Osteoblast (primary cell): ENCODE measurements at regions not wholly inside any gene's neighbourhood (a gene's known extent, or its start where the extent isn't known, plus 50 kb on each side); places are given as distances from the start of the nearest gene placed in this dataset.

ENCODE experiments used
- DNase-seq: peaks from one replicate; pipeline ENCODE4 v3.0.0; 2011; ENCODE audit warnings: low spot score, mixed read lengths; ENCODE audit not compliant: insufficient read length; ENCODE audit errors: missing footprints
- H2AFZ ChIP-seq: 2 replicates; pipeline ENCODE4 v1.6.0; 2011; ENCODE audit warnings: mild to moderate bottlenecking, low read length
- H3K27ac ChIP-seq: 2 replicates; pipeline ENCODE4 v1.5.1; 2011; ENCODE audit warnings: mild to moderate bottlenecking, low read depth, low read length, moderate library complexity
- H3K27me3 ChIP-seq: 2 replicates; pipeline ENCODE4 v1.6.0; 2012; ENCODE audit warnings: mild to moderate bottlenecking, control low read depth, inconsistent platforms, low read length, moderate library complexity; ENCODE audit not compliant: insufficient read depth
- H3K36me3 ChIP-seq: 2 replicates; pipeline ENCODE4 v1.5.1; 2011; ENCODE audit warnings: mild to moderate bottlenecking, low read length, control low read depth, moderate library complexity; ENCODE audit not compliant: insufficient read depth
- H3K4me1 ChIP-seq: 2 replicates; pipeline ENCODE4 v1.5.1; 2011; ENCODE audit warnings: mild to moderate bottlenecking, low read length, control low read depth, moderate library complexity; ENCODE audit not compliant: insufficient read depth
- H3K4me2 ChIP-seq: 2 replicates; pipeline ENCODE4 v1.6.0; 2011; ENCODE audit warnings: mild to moderate bottlenecking, low read length; ENCODE audit not compliant: insufficient read depth
- H3K4me3 ChIP-seq: fragments of 200-600 bp; sonication (generic); 3 replicates; pipeline ENCODE4 v1.5.1; 2012; ENCODE audit warnings: mild to moderate bottlenecking, low read length, inconsistent platforms; ENCODE audit not compliant: insufficient read depth
- H3K79me2 ChIP-seq: 2 replicates; pipeline ENCODE4 v1.6.0; 2012; ENCODE audit warnings: mild to moderate bottlenecking, low read length, control low read depth, inconsistent platforms; ENCODE audit not compliant: insufficient read depth
- H3K9me3 ChIP-seq: 2 replicates; pipeline ENCODE4 v1.5.1; 2011; ENCODE audit warnings: low read depth, low read length, control low read depth
- H4K20me1 ChIP-seq: 2 replicates; pipeline ENCODE4 v1.6.0; 2012; ENCODE audit warnings: mild to moderate bottlenecking, low read length, control low read depth; ENCODE audit not compliant: insufficient read depth
- TF ChIP-seq, protein P1 (sequence below): IDR thresholded peaks from 2 replicates; pipeline ENCODE4 v1.5.1; 2011; ENCODE audit warnings: mild to moderate bottlenecking, low read depth, low read length, moderate library complexity; ENCODE audit errors: extremely low read depth

DNA sequence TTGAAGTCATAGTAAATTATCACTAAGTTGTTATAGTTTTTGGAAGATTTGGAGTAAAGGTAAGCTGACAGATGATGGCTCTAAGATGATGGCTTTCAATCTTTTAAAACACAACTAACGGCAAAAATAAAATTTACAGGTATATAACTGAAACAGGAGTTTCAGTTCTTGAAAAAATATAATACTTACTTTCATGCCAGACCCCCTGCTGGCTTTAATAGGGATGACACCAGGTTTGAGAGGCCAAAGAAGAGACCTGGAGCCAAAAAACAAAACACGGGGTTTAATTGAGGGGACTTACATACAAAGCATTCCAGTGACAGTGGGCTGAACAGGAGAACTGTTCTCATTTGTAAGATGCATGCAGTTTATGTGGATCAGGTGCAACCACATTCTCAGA, 301.7 kb upstream of the PCSK5 start:
- no peaks in the 10 kb centered on the region for H3K4me1 ChIP-seq
- no peaks in the 10 kb centered on the region for H4K20me1 ChIP-seq
- H3K79me2 ChIP-seq = no peaks in the 10 kb centered on the region
- no peak overlapping the region for H2AFZ ChIP-seq
- no peak overlapping the region for H3K4me3 ChIP-seq
- no peaks in the 10 kb centered on the region for H3K36me3 ChIP-seq
- H3K9me3 ChIP-seq = no peaks in the 10 kb centered on the region
- no peaks in the 10 kb centered on the region for H3K27me3 ChIP-seq
- H3K4me2 ChIP-seq = no peak overlapping the region
- no peak for DNase-seq
- TF ChIP-seq, protein P1, sequence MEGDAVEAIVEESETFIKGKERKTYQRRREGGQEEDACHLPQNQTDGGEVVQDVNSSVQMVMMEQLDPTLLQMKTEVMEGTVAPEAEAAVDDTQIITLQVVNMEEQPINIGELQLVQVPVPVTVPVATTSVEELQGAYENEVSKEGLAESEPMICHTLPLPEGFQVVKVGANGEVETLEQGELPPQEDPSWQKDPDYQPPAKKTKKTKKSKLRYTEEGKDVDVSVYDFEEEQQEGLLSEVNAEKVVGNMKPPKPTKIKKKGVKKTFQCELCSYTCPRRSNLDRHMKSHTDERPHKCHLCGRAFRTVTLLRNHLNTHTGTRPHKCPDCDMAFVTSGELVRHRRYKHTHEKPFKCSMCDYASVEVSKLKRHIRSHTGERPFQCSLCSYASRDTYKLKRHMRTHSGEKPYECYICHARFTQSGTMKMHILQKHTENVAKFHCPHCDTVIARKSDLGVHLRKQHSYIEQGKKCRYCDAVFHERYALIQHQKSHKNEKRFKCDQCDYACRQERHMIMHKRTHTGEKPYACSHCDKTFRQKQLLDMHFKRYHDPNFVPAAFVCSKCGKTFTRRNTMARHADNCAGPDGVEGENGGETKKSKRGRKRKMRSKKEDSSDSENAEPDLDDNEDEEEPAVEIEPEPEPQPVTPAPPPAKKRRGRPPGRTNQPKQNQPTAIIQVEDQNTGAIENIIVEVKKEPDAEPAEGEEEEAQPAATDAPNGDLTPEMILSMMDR = no peak
- no peak overlapping the region for H3K27ac ChIP-seq

DNA sequence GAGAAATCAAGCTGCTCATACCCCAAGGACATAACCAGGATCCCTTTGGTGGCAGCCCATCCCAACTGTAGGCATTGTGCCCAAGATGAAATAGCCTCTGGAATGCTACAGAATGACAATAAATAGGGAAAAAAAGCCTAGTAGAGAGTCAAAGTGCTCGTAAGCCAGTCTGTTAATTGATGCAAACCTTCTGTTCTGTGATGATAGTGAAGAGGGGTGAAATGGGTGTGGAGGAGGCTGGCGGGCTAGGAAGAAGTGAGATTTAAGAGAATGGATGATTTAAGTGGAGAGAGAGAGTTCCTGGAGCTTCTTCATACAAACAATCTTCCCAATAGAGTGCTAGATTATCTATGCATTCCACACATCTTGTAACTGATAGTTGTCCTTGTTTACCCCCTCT, 301.0 kb upstream of the PCSK5 start:
- Histone ChIP-seq H3K79me2 (no peaks in the 10 kb centered on the region), H2AFZ (no peak overlapping the region), H3K4me3 (no peak overlapping the region), H3K9me3 (no peaks in the 10 kb centered on the region), H3K4me1 (no peaks in the 10 kb centered on the region), H3K27ac (no peak overlapping the region), H3K36me3 (no peaks in the 10 kb centered on the region), H3K4me2 (no peak overlapping the region), H4K20me1 (no peaks in the 10 kb centered on the region), H3K27me3 (no peaks in the 10 kb centered on the region)
- TF ChIP-seq, protein P1 = no peak
- no peak for DNase-seq

DNA sequence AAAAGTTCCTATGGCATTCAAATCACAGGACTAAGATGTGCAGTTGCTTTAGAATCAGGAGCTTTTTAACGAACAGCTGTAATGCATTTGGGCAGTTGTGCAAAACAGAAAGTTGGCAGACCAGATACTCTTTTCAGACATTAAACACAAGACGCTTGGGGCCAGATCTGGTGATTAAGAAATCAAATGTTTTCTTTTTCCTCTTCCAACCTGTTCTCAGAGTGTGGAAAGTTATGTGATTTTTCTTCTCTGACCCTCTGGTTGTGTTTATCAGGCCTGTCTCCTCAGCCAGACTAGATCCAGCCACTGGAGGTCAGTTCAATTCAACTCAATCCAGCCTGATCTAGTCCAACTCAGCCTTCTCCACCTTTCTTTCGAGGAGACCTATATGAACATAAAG, 298.5 kb upstream of the PCSK5 start:
- H3K9me3 ChIP-seq = no peaks in the 10 kb centered on the region
- no peak for DNase-seq
- H3K79me2 ChIP-seq = no peaks in the 10 kb centered on the region
- TF ChIP-seq, protein P1 = no peak
- no peaks in the 10 kb centered on the region for H3K36me3 ChIP-seq
- no peaks in the 10 kb centered on the region for H3K4me1 ChIP-seq
- H3K4me3 ChIP-seq = no peak overlapping the region
- H2AFZ ChIP-seq = no peak overlapping the region
- no peak overlapping the region for H3K4me2 ChIP-seq
- no peaks in the 10 kb centered on the region for H3K27me3 ChIP-seq
- no peaks in the 10 kb centered on the region for H4K20me1 ChIP-seq
- H3K27ac ChIP-seq = no peak overlapping the region

DNA sequence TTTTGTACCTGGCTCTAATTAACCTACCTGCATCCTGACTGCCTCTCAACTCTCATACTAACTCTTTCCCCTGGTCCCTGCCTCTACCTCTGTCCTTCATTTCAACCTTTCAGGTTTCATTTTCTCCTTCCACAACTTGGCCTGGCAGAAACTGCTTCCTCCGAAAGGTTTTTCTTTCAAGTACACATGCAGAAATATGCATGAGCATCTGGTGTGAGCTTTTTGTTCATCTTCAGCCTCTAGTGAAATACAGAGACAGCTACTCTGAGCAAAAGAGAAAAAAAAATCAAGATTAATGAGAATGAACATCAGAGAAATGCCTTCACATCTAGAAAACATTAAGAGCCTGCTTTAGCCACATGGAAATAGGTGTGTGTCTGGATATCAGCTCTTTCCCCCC, 297.9 kb upstream of the PCSK5 start:
- Histone ChIP-seq H3K4me3 (no peak overlapping the region), H3K27me3 (no peaks in the 10 kb centered on the region), H4K20me1 (no peaks in the 10 kb centered on the region), H3K79me2 (no peaks in the 10 kb centered on the region), H3K4me1 (no peaks in the 10 kb centered on the region), H3K4me2 (no peak overlapping the region), H3K9me3 (no peaks in the 10 kb centered on the region), H2AFZ (no peak overlapping the region), H3K27ac (no peak overlapping the region), H3K36me3 (no peaks in the 10 kb centered on the region)
- TF ChIP-seq, protein P1 = no peak
- DNase-seq = no peak
